ENCODE measurements at regions not wholly inside any gene's neighbourhood (a gene's known extent, or its start where the extent isn't known, plus 50 kb on each side); places are given as distances from the start of the nearest gene placed in this dataset.

- TF ChIP-seq CTCF (IDR thresholded peaks at IDR 0.05; ENCODE audit: insufficient read depth, low read length, poor library complexity, severe bottlenecking) = no peak
Observed at GRCh38 chr17:70308618-70309017, 139.3 kb downstream of the KCNJ2 start.

GRCh38 chr17:70310221-70310672 lies 140.9 kb downstream of the KCNJ2 start:
- Histone ChIP-seq H3K36me3 (ENCODE audit: control insufficient read depth, insufficient read depth, low read length) (no peaks in the 10 kb centered on the region), H3K27me3 (ENCODE audit: control insufficient read depth, insufficient read depth, low read length) (no peaks in the 10 kb centered on the region), H3K4me3 (ENCODE audit: low read depth, low read length) (no peak overlapping the region)
- TF ChIP-seq CTCF (IDR thresholded peaks at IDR 0.05; ENCODE audit: insufficient read depth, low read length, poor library complexity, severe bottlenecking) = no peak
- DNase-seq (ENCODE audit: low read depth) = no peak

More at GRCh38 chr17:70308618-70309017, 139.3 kb downstream of the KCNJ2 start:
- DNase-seq (ENCODE audit: low read depth) = no peak
- no peaks in the 10 kb centered on the region for H3K36me3 ChIP-seq (ENCODE audit: control insufficient read depth, insufficient read depth, low read length)
- H3K4me3 ChIP-seq (ENCODE audit: low read depth, low read length) = no peak overlapping the region
- no peaks in the 10 kb centered on the region for H3K27me3 ChIP-seq (ENCODE audit: control insufficient read depth, insufficient read depth, low read length)

GRCh38 chr17:70313086-70313852 lies 143.9 kb downstream of the KCNJ2 start:
- Histone ChIP-seq H3K27me3 (ENCODE audit: control insufficient read depth, insufficient read depth, low read length) (no peaks in the 10 kb centered on the region), H3K36me3 (ENCODE audit: control insufficient read depth, insufficient read depth, low read length) (no peaks in the 10 kb centered on the region), H3K4me3 (ENCODE audit: low read depth, low read length) (no peak overlapping the region)
- TF ChIP-seq CTCF (IDR thresholded peaks at IDR 0.05; ENCODE audit: insufficient read depth, low read length, poor library complexity, severe bottlenecking) = no peak
- DNase-seq (ENCODE audit: low read depth) = no peak

GRCh38 chr17:70314096-70314495 lies 144.8 kb downstream of the KCNJ2 start:
- DNase-seq (ENCODE audit: low read depth) = no peak
- no peaks in the 10 kb centered on the region for H3K36me3 ChIP-seq (ENCODE audit: control insufficient read depth, insufficient read depth, low read length)
- H3K4me3 ChIP-seq (ENCODE audit: low read depth, low read length) = no peak overlapping the region
- TF ChIP-seq CTCF (IDR thresholded peaks at IDR 0.05; ENCODE audit: insufficient read depth, low read length, poor library complexity, severe bottlenecking) = no peak
- H3K27me3 ChIP-seq (ENCODE audit: control insufficient read depth, insufficient read depth, low read length) = no peaks in the 10 kb centered on the region

- TF ChIP-seq CTCF (IDR thresholded peaks at IDR 0.05; ENCODE audit: insufficient read depth, low read length, poor library complexity, severe bottlenecking) = no peak
- Histone ChIP-seq H3K4me3 (ENCODE audit: low read depth, low read length) (no peak overlapping the region), H3K36me3 (ENCODE audit: control insufficient read depth, insufficient read depth, low read length) (no peaks in the 10 kb centered on the region), H3K27me3 (ENCODE audit: control insufficient read depth, insufficient read depth, low read length) (no peaks in the 10 kb centered on the region)
- no peak for DNase-seq (ENCODE audit: low read depth)
Observed at GRCh38 chr17:70314506-70314905, 145.2 kb downstream of the KCNJ2 start.

- Histone ChIP-seq H3K36me3 (ENCODE audit: control insufficient read depth, insufficient read depth, low read length) (no peaks in the 10 kb centered on the region), H3K27me3 (ENCODE audit: control insufficient read depth, insufficient read depth, low read length) (no peaks in the 10 kb centered on the region), H3K4me3 (ENCODE audit: low read depth, low read length) (no peak overlapping the region)
- DNase-seq (ENCODE audit: low read depth) = no peak
- TF ChIP-seq CTCF (IDR thresholded peaks at IDR 0.05; ENCODE audit: insufficient read depth, low read length, poor library complexity, severe bottlenecking) = no peak
Observed at GRCh38 chr17:70317421-70317820, 148.1 kb downstream of the KCNJ2 start.
